Small intestine (tissue), 7 donors: ENCODE measurements at regions not wholly inside any gene's neighbourhood (a gene's known extent, or its start where the extent isn't known, plus 50 kb on each side); places are given as distances from the start of the nearest gene placed in this dataset.

ENCODE experiments used
- DNase-seq, 2 donors: peaks; one replicate each; pipeline versions ENCODE4 v3.0.0 to v3.0.0-alpha.2; 2013
- FAIRE-seq: peaks from 2 replicates; lab custom pipeline; 2012; peaks lifted over from hg19 to GRCh38; lab: Jason Lieb, UNC
- H3K27ac ChIP-seq, 3 donors: one replicate each; pipeline ENCODE4 v1.5.1; 2013; ENCODE audit warnings: low read length in 2 of 3, mild to moderate bottlenecking in 2 of 3, control low read depth in 1 of 3, inconsistent platforms in 1 of 3, low read depth in 1 of 3, moderate library complexity in 1 of 3
- H3K27me3 ChIP-seq, 3 donors: one replicate each; pipeline ENCODE4 v1.6.1; 2013; ENCODE audit warnings: low read length in 3 of 3, inconsistent platforms in 1 of 3; ENCODE audit not compliant: control insufficient read depth in 3 of 3, insufficient read depth in 3 of 3
- H3K36me3 ChIP-seq, 3 donors: one replicate each; pipeline ENCODE4 v1.6.1; 2013; ENCODE audit warnings: low read length in 3 of 3, inconsistent platforms in 1 of 3, low read depth in 1 of 3, mild to moderate bottlenecking in 1 of 3, moderate library complexity in 1 of 3; ENCODE audit not compliant: control insufficient read depth in 3 of 3, insufficient read depth in 2 of 3
- H3K4me1 ChIP-seq, 3 donors: one replicate each; pipeline ENCODE4 v1.6.1; 2013; ENCODE audit warnings: low read length in 2 of 3, inconsistent platforms in 1 of 3, low read depth in 1 of 3, mild to moderate bottlenecking in 1 of 3, moderate library complexity in 1 of 3; ENCODE audit not compliant: control insufficient read depth in 3 of 3, insufficient read depth in 2 of 3
- H3K4me3 ChIP-seq, 3 donors: one replicate each; pipeline ENCODE4 v1.5.1; 2013; ENCODE audit warnings: low read length in 3 of 3, control low read depth in 1 of 3, inconsistent platforms in 1 of 3, low read depth in 1 of 3, mild to moderate bottlenecking in 1 of 3, moderate library complexity in 1 of 3
- H3K9me3 ChIP-seq, 2 donors: one replicate each; pipeline ENCODE4 v1.6.1; 2013; ENCODE audit warnings: low read depth in 1 of 2, low read length in 1 of 2; ENCODE audit not compliant: control insufficient read depth in 2 of 2, insufficient read depth in 1 of 2
- WGBS, 3 donors: extraction: QIAGEN DNeasy Blood & Tissue Kit; methylation state at CpG; one replicate each; pipeline ENCODE4 v1.1.7; 2013; 5-methylcytosine and 5-hydroxymethylcytosine counted together
- donor health status: healthy with polysubstance abuse.
- donor health status: control.
- donor health status: control.
- donor health status: Bipolar disorder and iron deficiency.
- donor health status: healthy.

DNA sequence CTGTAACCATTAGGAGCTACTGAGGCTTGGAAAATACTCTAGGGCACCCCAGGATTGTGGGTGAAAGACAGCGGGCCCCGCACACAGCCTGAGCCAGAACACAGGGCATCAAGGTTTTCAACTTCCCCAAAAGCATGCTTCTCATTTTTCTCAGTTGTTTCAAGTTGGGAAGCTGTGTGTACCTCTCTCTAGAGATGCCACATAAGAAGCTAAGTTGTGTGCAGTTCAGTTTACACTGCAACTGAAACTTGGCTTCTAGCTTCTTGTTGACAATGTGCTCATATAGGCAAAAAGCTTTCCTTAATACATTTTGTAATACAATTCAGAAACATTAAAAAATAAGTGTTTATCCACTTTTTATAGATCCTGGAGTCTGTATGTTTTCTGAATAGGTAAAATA, 88.1 kb upstream of the PTPRR start:
- H3K4me3 ChIP-seq = no peak overlapping the region
- FAIRE-seq (no peak), DNase-seq (no peak)
- no peaks in the 10 kb centered on the region for H3K36me3 ChIP-seq
- H3K4me1 ChIP-seq = no peaks in the 10 kb centered on the region
- H3K27me3 ChIP-seq = peaks cover 0 to 2% (median 0%) of the 10 kb centered on the region in 3 donors
- H3K27ac ChIP-seq = no peak overlapping the region
- WGBS, 3 donors = 72 to 79% (median 78%) methylated on average over 2 of the region's 2 CpGs
- no peaks in the 10 kb centered on the region for H3K9me3 ChIP-seq

DNA sequence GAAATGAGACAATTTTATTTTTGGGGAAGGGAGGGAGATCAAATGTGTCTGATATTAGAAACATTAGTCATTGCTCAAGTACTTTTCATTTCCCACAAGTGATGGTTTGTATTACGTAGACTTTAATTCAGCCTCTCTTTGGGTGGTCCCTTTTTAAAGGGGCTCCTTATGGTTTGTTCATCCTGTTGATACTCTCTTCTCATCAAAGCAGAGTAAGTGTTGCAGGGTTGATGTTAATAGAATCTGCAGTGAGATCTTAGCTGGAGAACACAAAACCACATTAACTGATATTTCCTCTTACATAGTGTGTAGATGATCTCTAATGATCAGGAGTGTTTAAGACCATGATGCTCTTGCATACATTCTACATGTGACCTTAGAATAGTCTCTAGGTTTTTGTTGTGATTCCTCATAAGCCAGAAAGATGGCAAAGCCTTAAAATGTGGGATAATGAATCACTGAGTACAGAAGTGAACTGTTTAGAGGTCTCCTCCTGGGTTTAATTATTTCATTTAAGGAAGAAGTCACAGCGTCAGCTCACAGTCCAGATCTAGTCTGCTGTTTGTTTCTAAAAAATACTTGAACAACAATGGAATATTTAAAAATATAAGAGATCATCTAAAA, 87.4 kb upstream of the PTPRR start:
- no peak overlapping the region for H3K27ac ChIP-seq
- DNase-seq = no peak
- H3K4me3 ChIP-seq = no peak overlapping the region
- 70 to 94% (median 89%) methylated on average over 2 of the region's 2 CpGs for WGBS, 3 donors
- no peak for FAIRE-seq
- H3K9me3 ChIP-seq = no peaks in the 10 kb centered on the region
- H3K27me3 ChIP-seq = peaks cover 0 to 2% (median 0%) of the 10 kb centered on the region in 3 donors
- no peaks in the 10 kb centered on the region for H3K4me1 ChIP-seq
- H3K36me3 ChIP-seq = no peaks in the 10 kb centered on the region

- FAIRE-seq = no peak
- no peak for DNase-seq
Measured at GRCh38 chr12:71007020-71007419, 86.5 kb upstream of the PTPRR start.

GRCh38 chr12:71005166-71005565, 84.6 kb upstream of the PTPRR start:
- FAIRE-seq (no peak), DNase-seq (no peak)
- peaks cover 0 to 2% (median 0%) of the 10 kb centered on the region in 3 donors for H3K27me3 ChIP-seq
- H3K4me3 ChIP-seq = no peak overlapping the region
- no peaks in the 10 kb centered on the region for H3K4me1 ChIP-seq
- 83 to 96% (median 95%) methylated on average over 3 of the region's 3 CpGs for WGBS, 3 donors
- H3K36me3 ChIP-seq = no peaks in the 10 kb centered on the region
- H3K27ac ChIP-seq = no peak overlapping the region
- no peaks in the 10 kb centered on the region for H3K9me3 ChIP-seq

More at GRCh38 chr12:71007020-71007419, 86.5 kb upstream of the PTPRR start:
- whole genome bisulfite sequencing, 3 donors = 75 to 91% (median 81%) methylated on average over 3 of the region's 3 CpGs
- H3K4me1 ChIP-seq = no peaks in the 10 kb centered on the region
- H3K27ac ChIP-seq = no peak overlapping the region
- H3K36me3 ChIP-seq = no peaks in the 10 kb centered on the region
- H3K27me3 ChIP-seq = peaks cover 0 to 2% (median 0%) of the 10 kb centered on the region in 3 donors
- no peak overlapping the region for H3K4me3 ChIP-seq
- no peaks in the 10 kb centered on the region for H3K9me3 ChIP-seq

- H3K27me3 ChIP-seq = peaks cover 0 to 2% (median 0%) of the 10 kb centered on the region in 3 donors
- DNase-seq (no peak), FAIRE-seq (no peak)
- H3K36me3 ChIP-seq = no peaks in the 10 kb centered on the region
- 89 to 92% (median 89%) methylated on average over 4 of the region's 4 CpGs for WGBS, 3 donors
- no peak overlapping the region for H3K4me3 ChIP-seq
- no peaks in the 10 kb centered on the region for H3K9me3 ChIP-seq
- H3K27ac ChIP-seq = no peak overlapping the region
- no peaks in the 10 kb centered on the region for H3K4me1 ChIP-seq
Measured at GRCh38 chr12:71004578-71004977, 84.0 kb upstream of the PTPRR start.

DNA sequence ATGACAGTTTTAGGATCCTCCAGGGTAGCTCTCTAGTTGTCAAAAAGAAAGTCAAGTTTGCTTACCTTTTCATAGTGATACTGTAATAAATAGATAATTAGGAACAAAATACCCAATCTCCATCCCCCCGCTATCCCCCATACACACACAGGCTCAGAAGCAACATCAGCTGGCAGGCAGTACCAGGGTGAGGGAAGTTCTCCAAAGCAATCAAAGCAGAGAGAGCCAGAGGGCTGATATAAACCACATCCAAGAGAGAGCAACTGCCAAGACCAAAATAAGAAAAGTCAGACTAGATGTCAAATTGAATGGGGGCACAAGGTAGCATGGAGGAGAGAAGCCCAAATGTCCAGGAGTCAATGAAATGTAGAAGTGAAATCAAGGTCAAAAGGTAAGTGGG, 80.2 kb upstream of the PTPRR start:
- Histone ChIP-seq H3K4me3 (no peak overlapping the region), H3K9me3 (no peaks in the 10 kb centered on the region), H3K27ac (no peak overlapping the region), H3K4me1 (no peaks in the 10 kb centered on the region), H3K27me3 (no peaks in the 10 kb centered on the region), H3K36me3 (no peaks in the 10 kb centered on the region)
- no peak for FAIRE-seq
- WGBS, 3 donors = 90 to 97% (median 91%) methylated on average over 1 of the region's 1 CpG
- DNase-seq = no peak

DNA sequence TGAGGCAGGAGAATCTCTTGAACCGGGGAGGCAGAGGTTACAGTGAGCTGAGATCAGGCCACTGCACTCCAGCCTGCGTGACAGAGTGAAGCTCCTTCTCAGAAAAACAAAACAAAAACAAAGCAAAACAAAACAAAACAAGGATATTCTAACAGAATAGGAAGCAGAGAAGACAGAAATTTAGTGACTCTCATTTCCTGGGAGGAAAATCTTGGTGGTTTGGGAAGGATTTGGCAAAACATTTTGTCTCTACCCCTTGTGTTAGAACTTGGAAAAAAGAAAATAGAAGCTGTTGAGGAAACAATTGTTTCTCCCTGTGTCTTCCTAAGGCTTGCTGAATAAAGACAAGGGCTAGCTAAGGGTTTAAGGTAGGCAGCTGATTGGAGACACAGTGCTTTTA, 79.7 kb upstream of the PTPRR start:
- H3K4me3 ChIP-seq = no peak overlapping the region
- WGBS, 3 donors = 72 to 92% (median 84%) methylated on average over 2 of the region's 2 CpGs
- DNase-seq (no peak), FAIRE-seq (no peak)
- H3K4me1 ChIP-seq = no peaks in the 10 kb centered on the region
- no peaks in the 10 kb centered on the region for H3K9me3 ChIP-seq
- H3K27me3 ChIP-seq = no peaks in the 10 kb centered on the region
- H3K36me3 ChIP-seq = no peaks in the 10 kb centered on the region
- no peak overlapping the region for H3K27ac ChIP-seq

GRCh38 chr12:70994217-70994788, 73.8 kb upstream of the PTPRR start:
- no peak overlapping the region for H3K4me3 ChIP-seq
- H3K27ac ChIP-seq = peak overlapping the region in 1 of 3 donors; percentile 25
- no peaks in the 10 kb centered on the region for H3K27me3 ChIP-seq
- 62 to 80% (median 75%) methylated on average over 5 of the region's 5 CpGs for WGBS, 3 donors
- H3K4me1 ChIP-seq = no peaks in the 10 kb centered on the region
- no peaks in the 10 kb centered on the region for H3K9me3 ChIP-seq
- DNase-seq (no peak), FAIRE-seq (no peak)
- H3K36me3 ChIP-seq = no peaks in the 10 kb centered on the region
